HG03103 (cell line): ENCODE measurements at regions not wholly inside any gene's neighbourhood (a gene's known extent, or its start where the extent isn't known, plus 50 kb on each side); places are given as distances from the start of the nearest gene placed in this dataset.
"Not testable (repeated sequence)": the region's sequence is repeated elsewhere in the genome, so short reads cannot be mapped to it uniquely, and the experiment has no call there.

Source experiments
- ATAC-seq: cut with Tn5 transposase; IDR thresholded peaks from one replicate; pipeline ENCODE4 v1.9.1; 2021; ENCODE audit warnings: low read depth; ENCODE audit not compliant: unreplicated experiment

- ATAC-seq, result no peak
Measured at GRCh38 chr2:102871707-102872106, 109.9 kb downstream of the TMEM182 start.

GRCh38 chr2:102872388-102872787 lies 110.6 kb downstream of the TMEM182 start:
- ATAC-seq, result no peak

- ATAC-seq, result not testable (repeated sequence)
Measured at GRCh38 chr2:102879513-102879912, 117.7 kb downstream of the TMEM182 start.

- no peak for ATAC-seq
Measured at GRCh38 chr2:102880731-102881130, 118.9 kb downstream of the TMEM182 start.

GRCh38 chr2:102886216-102886893 lies 124.5 kb downstream of the TMEM182 start:
- no peak for ATAC-seq

- ATAC-seq, result no peak
Measured at GRCh38 chr2:102888514-102888913, 126.7 kb downstream of the TMEM182 start.

- no peak for ATAC-seq
Measured at GRCh38 chr2:102891296-102891695, 129.5 kb downstream of the TMEM182 start.

- ATAC-seq, result no peak
Measured at GRCh38 chr2:102892698-102893310, 131.0 kb downstream of the TMEM182 start.

- no peak for ATAC-seq
Measured at GRCh38 chr2:102893870-102894269, 132.0 kb downstream of the TMEM182 start.

- no peak for ATAC-seq
Measured at GRCh38 chr2:102895376-102895775, 133.5 kb downstream of the TMEM182 start.

- ATAC-seq, result not testable (repeated sequence)
Measured at GRCh38 chr2:102909240-102909639, 147.4 kb downstream of the TMEM182 start.

GRCh38 chr2:102910724-102911123 lies 148.9 kb downstream of the TMEM182 start:
- ATAC-seq, result no peak

GRCh38 chr2:102915128-102915527 lies 153.3 kb downstream of the TMEM182 start:
- ATAC-seq, result no peak

GRCh38 chr2:102922321-102922720 lies 160.5 kb downstream of the TMEM182 start:
- ATAC-seq, result no peak

GRCh38 chr2:102925003-102925402 lies 163.2 kb downstream of the TMEM182 start:
- ATAC-seq, result no peak

GRCh38 chr2:102927854-102928267 lies 166.0 kb downstream of the TMEM182 start:
- ATAC-seq, result no peak

GRCh38 chr2:102929721-102930120 lies 167.9 kb downstream of the TMEM182 start:
- no peak for ATAC-seq

- ATAC-seq, result no peak
Measured at GRCh38 chr2:102932501-102932900, 170.7 kb downstream of the TMEM182 start.

GRCh38 chr2:102939207-102939606 lies 177.4 kb downstream of the TMEM182 start:
- no peak for ATAC-seq

GRCh38 chr2:102940684-102941083 lies 178.9 kb downstream of the TMEM182 start:
- ATAC-seq, result no peak

GRCh38 chr2:102942107-102942506 lies 180.3 kb downstream of the TMEM182 start:
- no peak for ATAC-seq

- no peak for ATAC-seq
Measured at GRCh38 chr2:102943251-102943650, 181.4 kb downstream of the TMEM182 start.
